Type B pancreatic cell (in vitro differentiated cells): ENCODE measurements at regions not wholly inside any gene's neighbourhood (a gene's known extent, or its start where the extent isn't known, plus 50 kb on each side); places are given as distances from the start of the nearest gene placed in this dataset.

Source experiments
- DNase-seq: peaks from one replicate; pipeline ENCODE4 v3.0.0; 2021; ENCODE audit warnings: mixed read lengths; ENCODE audit not compliant: unreplicated experiment; ENCODE audit errors: extremely low spot score
- H3K27ac Mint-ChIP-seq: 2 replicates; pipeline ENCODE4 v1.8.0; 2021; ENCODE audit warnings: mild to moderate bottlenecking, mixed read lengths
- H3K27me3 Mint-ChIP-seq: 2 replicates; pipeline ENCODE4 v1.8.0; 2021; ENCODE audit warnings: mixed read lengths
- H3K36me3 Mint-ChIP-seq: 2 replicates; pipeline ENCODE4 v1.8.0; 2021; ENCODE audit warnings: mixed read lengths
- H3K4me1 Mint-ChIP-seq: one replicate; pipeline ENCODE4 v1.8.0; 2021; ENCODE audit warnings: mixed read lengths; ENCODE audit not compliant: unreplicated experiment
- H3K4me3 Mint-ChIP-seq: 2 replicates; pipeline ENCODE4 v1.8.0; 2021; ENCODE audit warnings: mild to moderate bottlenecking, mixed read lengths
- H3K9me3 Mint-ChIP-seq: 2 replicates; pipeline ENCODE4 v1.8.0; 2021; ENCODE audit warnings: mixed read lengths
- TF ChIP-seq, protein P1 (sequence below): fragments of 200-600 bp; sonication (generic); conservative IDR thresholded peaks from 2 replicates; pipeline ENCODE4 v1.5.0; 2021; ENCODE audit warnings: antibody characterized with exemption, mild to moderate bottlenecking

- H3K27me3 Mint-ChIP-seq = peaks cover 4% of the 10 kb centered on the region
- DNase-seq = no peak
- H3K9me3 Mint-ChIP-seq = no peaks in the 10 kb centered on the region
- no peaks in the 10 kb centered on the region for H3K36me3 Mint-ChIP-seq
- no peak overlapping the region for H3K27ac Mint-ChIP-seq
- TF ChIP-seq, protein P1, sequence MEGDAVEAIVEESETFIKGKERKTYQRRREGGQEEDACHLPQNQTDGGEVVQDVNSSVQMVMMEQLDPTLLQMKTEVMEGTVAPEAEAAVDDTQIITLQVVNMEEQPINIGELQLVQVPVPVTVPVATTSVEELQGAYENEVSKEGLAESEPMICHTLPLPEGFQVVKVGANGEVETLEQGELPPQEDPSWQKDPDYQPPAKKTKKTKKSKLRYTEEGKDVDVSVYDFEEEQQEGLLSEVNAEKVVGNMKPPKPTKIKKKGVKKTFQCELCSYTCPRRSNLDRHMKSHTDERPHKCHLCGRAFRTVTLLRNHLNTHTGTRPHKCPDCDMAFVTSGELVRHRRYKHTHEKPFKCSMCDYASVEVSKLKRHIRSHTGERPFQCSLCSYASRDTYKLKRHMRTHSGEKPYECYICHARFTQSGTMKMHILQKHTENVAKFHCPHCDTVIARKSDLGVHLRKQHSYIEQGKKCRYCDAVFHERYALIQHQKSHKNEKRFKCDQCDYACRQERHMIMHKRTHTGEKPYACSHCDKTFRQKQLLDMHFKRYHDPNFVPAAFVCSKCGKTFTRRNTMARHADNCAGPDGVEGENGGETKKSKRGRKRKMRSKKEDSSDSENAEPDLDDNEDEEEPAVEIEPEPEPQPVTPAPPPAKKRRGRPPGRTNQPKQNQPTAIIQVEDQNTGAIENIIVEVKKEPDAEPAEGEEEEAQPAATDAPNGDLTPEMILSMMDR = no peak
- no peaks in the 10 kb centered on the region for H3K4me1 Mint-ChIP-seq
- H3K4me3 Mint-ChIP-seq = no peak overlapping the region
Observed at GRCh38 chr3:191869738-191870415, 408.9 kb downstream of the PYDC2 start.

DNA sequence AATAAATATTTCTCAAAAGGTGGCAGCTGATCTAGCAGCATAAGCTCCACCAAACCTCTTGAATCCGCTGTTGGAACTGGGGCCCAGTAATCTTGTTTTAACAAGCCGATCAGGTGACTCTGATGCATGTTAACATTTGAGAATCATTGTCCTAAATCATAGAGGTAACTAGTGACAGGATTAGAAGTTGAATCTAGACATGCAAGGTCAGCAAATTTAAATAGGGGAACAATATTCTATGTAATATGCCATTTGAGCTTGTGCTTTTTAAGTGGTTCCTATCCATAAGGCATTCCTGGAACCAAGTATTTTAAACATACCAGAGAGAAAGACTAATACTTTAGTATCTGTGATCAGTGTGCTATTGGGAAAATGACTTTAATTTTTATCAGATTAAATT is 412.8 kb downstream of the PYDC2 start:
- Mint-ChIP-seq H3K9me3 (no peaks in the 10 kb centered on the region), H3K27me3 (peaks cover 4% of the 10 kb centered on the region), H3K4me1 (no peaks in the 10 kb centered on the region), H3K36me3 (no peaks in the 10 kb centered on the region), H3K4me3 (no peak overlapping the region), H3K27ac (no peak overlapping the region)
- no peak for DNase-seq
- TF ChIP-seq, protein P1 = no peak

GRCh38 chr3:191882289-191882688 is 421.3 kb downstream of the PYDC2 start:
- no peaks in the 10 kb centered on the region for H3K9me3 Mint-ChIP-seq
- H3K4me3 Mint-ChIP-seq = no peak overlapping the region
- H3K27ac Mint-ChIP-seq = no peak overlapping the region
- no peaks in the 10 kb centered on the region for H3K36me3 Mint-ChIP-seq
- DNase-seq = no peak
- TF ChIP-seq, protein P1 = no peak
- no peaks in the 10 kb centered on the region for H3K4me1 Mint-ChIP-seq
- no peaks in the 10 kb centered on the region for H3K27me3 Mint-ChIP-seq

- no peak overlapping the region for H3K4me3 Mint-ChIP-seq
- no peaks in the 10 kb centered on the region for H3K9me3 Mint-ChIP-seq
- DNase-seq = no peak
- H3K27ac Mint-ChIP-seq = no peak overlapping the region
- TF ChIP-seq, protein P1 = no peak
- H3K27me3 Mint-ChIP-seq = peaks cover 4% of the 10 kb centered on the region
- no peaks in the 10 kb centered on the region for H3K4me1 Mint-ChIP-seq
- H3K36me3 Mint-ChIP-seq = no peaks in the 10 kb centered on the region
Observed at GRCh38 chr3:191884132-191884531, 423.2 kb downstream of the PYDC2 start.

GRCh38 chr3:191889106-191889505 is 428.1 kb downstream of the PYDC2 start:
- no peak for DNase-seq
- Mint-ChIP-seq H3K4me1 (peaks cover 10% of the 10 kb centered on the region), H3K4me3 (no peak overlapping the region), H3K36me3 (no peaks in the 10 kb centered on the region), H3K27ac (no peak overlapping the region), H3K9me3 (no peaks in the 10 kb centered on the region), H3K27me3 (peaks cover 7% of the 10 kb centered on the region)
- TF ChIP-seq, protein P1 = no peak
